ENCODE measurements at regions not wholly inside any gene's neighbourhood (a gene's known extent, or its start where the extent isn't known, plus 50 kb on each side); places are given as distances from the start of the nearest gene placed in this dataset.

GRCh38 chr2:211162911-211163310 lies 606.5 kb downstream of the CPS1 start:
- TF ChIP-seq EP300 (IDR thresholded peaks at IDR 0.05; ENCODE audit: borderline replicate concordance in 1 of 2, low read depth in 2 of 2, low read length in 2 of 2) = no peak
- no peak for TF ChIP-seq POLR2A (IDR thresholded peaks at IDR 0.05; ENCODE audit: control extremely low read depth in 1 of 2, low read depth in 2 of 2, low read length in 2 of 2)
- TF ChIP-seq GTF2F1 (IDR thresholded peaks at IDR 0.05; ENCODE audit: borderline replicate concordance, low read depth, low read length) = no peak
- no peak for TF ChIP-seq MAX (IDR thresholded peaks at IDR 0.05)
- no peak for TF ChIP-seq KDM5A (IDR thresholded peaks at IDR 0.05; ENCODE audit: low read length)
- TF ChIP-seq, protein P1, sequence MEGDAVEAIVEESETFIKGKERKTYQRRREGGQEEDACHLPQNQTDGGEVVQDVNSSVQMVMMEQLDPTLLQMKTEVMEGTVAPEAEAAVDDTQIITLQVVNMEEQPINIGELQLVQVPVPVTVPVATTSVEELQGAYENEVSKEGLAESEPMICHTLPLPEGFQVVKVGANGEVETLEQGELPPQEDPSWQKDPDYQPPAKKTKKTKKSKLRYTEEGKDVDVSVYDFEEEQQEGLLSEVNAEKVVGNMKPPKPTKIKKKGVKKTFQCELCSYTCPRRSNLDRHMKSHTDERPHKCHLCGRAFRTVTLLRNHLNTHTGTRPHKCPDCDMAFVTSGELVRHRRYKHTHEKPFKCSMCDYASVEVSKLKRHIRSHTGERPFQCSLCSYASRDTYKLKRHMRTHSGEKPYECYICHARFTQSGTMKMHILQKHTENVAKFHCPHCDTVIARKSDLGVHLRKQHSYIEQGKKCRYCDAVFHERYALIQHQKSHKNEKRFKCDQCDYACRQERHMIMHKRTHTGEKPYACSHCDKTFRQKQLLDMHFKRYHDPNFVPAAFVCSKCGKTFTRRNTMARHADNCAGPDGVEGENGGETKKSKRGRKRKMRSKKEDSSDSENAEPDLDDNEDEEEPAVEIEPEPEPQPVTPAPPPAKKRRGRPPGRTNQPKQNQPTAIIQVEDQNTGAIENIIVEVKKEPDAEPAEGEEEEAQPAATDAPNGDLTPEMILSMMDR (IDR thresholded peaks at IDR 0.05; ENCODE audit: control extremely low read depth in 1 of 3, insufficient read depth in 1 of 3, low read depth in 1 of 3, low read length in 3 of 3) = no peak
- no peak for TF ChIP-seq NRF1 (IDR thresholded peaks at IDR 0.05; ENCODE audit: low read depth, low read length)
- no peak for TF ChIP-seq JUN (IDR thresholded peaks at IDR 0.05; ENCODE audit: low read depth, low read length)
- TF ChIP-seq RFX5 (IDR thresholded peaks at IDR 0.05; ENCODE audit: borderline replicate concordance, low read depth, low read length) = no peak
- no peak for TF ChIP-seq SIN3A (conservative IDR thresholded peaks at IDR 0.05 in 1 of 2, IDR thresholded peaks at IDR 0.05 in 1 of 2; ENCODE audit: low read depth in 1 of 2, low read length in 2 of 2)
